Endothelial cell of umbilical vein (primary cell): ENCODE measurements at regions not wholly inside any gene's neighbourhood (a gene's known extent, or its start where the extent isn't known, plus 50 kb on each side); places are given as distances from the start of the nearest gene placed in this dataset.

ENCODE experiments used
- BruUV-seq: library from RNA; stranded (reverse); fragments of 400-500 nt; replicated peaks from 2 replicates; lab custom pipeline; 2021; lab: Mats Ljungman, UMichigan
- CTCF ChIA-PET: fragments of 300-600, 350-600 bp; sonication (Branson Sonifier 250); formaldehyde crosslinking; loops from one replicate; lab custom pipeline; 2021; ENCODE audit warnings: antibody characterized with exemption, inconsistent platforms; lab: Charles Lee
- POLR2A ChIA-PET: fragments of 300-600, 350-600 bp; sonication (Branson Sonifier 250); formaldehyde crosslinking; loops from one replicate; lab custom pipeline; 2021; ENCODE audit warnings: antibody characterized with exemption, inconsistent platforms; lab: Charles Lee
- DNase-seq: peaks from one replicate; pipeline ENCODE4 v3.0.0-alpha.2; 2011; ENCODE audit warnings: low read depth, low spot score
- FAIRE-seq: peaks from 2 replicates; lab custom pipeline; 2011; peaks lifted over from hg19 to GRCh38; lab: Jason Lieb, UNC
- H2AFZ ChIP-seq: 2 replicates; pipeline ENCODE4 v1.6.0; 2012; ENCODE audit warnings: low read depth, low read length, control low read depth, inconsistent platforms
- H3K27ac ChIP-seq: 2 replicates; pipeline ENCODE4 v1.5.1; 2011; ENCODE audit warnings: low read depth, mild to moderate bottlenecking, control low read depth, low read length, moderate library complexity; ENCODE audit not compliant: insufficient read depth
- H3K27me3 ChIP-seq, 2 experiments: 2 replicates each; pipeline versions ENCODE4 v1.6.0 to v1.6.1; 2011; ENCODE audit warnings: low read length in 2 of 2, mixed read lengths in 1 of 2; ENCODE audit not compliant: control insufficient read depth in 2 of 2, insufficient read depth in 2 of 2
- H3K36me3 ChIP-seq, 2 experiments: 2 replicates in 1 of 2; 3 replicates in 1 of 2; pipeline ENCODE4 v1.5.1; 2011; ENCODE audit warnings: low read length in 2 of 2, mild to moderate bottlenecking in 1 of 2, moderate library complexity in 1 of 2; ENCODE audit not compliant: control insufficient read depth in 2 of 2, insufficient read depth in 2 of 2; ENCODE audit errors: extremely low read depth in 1 of 2
- H3K4me1 ChIP-seq: 3 replicates; pipeline ENCODE4 v1.5.1; 2011; ENCODE audit warnings: mild to moderate bottlenecking, low read length; ENCODE audit not compliant: control insufficient read depth, insufficient read depth; ENCODE audit errors: extremely low read depth
- H3K4me2 ChIP-seq: 2 replicates; pipeline ENCODE4 v1.6.1; 2011; ENCODE audit warnings: low read length, control low read depth, mixed read lengths; ENCODE audit not compliant: insufficient read depth
- H3K4me3 ChIP-seq, 3 experiments: fragments of 200-600 bp in 1 of 3; sonication (generic), shearing (Covaris generic) in 1 of 3; replicated peaks in 1 of 3; 2 replicates each; pipeline ENCODE4 v1.5.1; 2011 to 2016; ENCODE audit warnings: control low read depth in 3 of 3, low read length in 3 of 3, mild to moderate bottlenecking in 2 of 3, inconsistent platforms in 1 of 3, low read depth in 1 of 3, moderate library complexity in 1 of 3; ENCODE audit not compliant: insufficient read depth in 1 of 3
- H3K79me2 ChIP-seq: 2 replicates; pipeline ENCODE4 v1.6.0; 2012; ENCODE audit warnings: low read length, inconsistent platforms; ENCODE audit not compliant: control insufficient read depth, insufficient read depth
- H3K9ac ChIP-seq: replicated peaks from 2 replicates; pipeline ENCODE3; 2011; ENCODE audit warnings: low read length, control low read depth; ENCODE audit not compliant: insufficient read depth; ENCODE audit errors: extremely low read depth
- H3K9me1 ChIP-seq: replicated peaks from 3 replicates; pipeline ENCODE4 v1.6.0; 2011; ENCODE audit warnings: mild to moderate bottlenecking, low read length; ENCODE audit not compliant: control insufficient read depth, insufficient read depth; ENCODE audit errors: extremely low read depth
- H3K9me3 ChIP-seq: replicated peaks from 2 replicates; pipeline ENCODE4 v1.5.1; 2012; ENCODE audit warnings: low read length, inconsistent platforms; ENCODE audit not compliant: control insufficient read depth, insufficient read depth
- H4K20me1 ChIP-seq: replicated peaks from 2 replicates; pipeline ENCODE3; 2011; ENCODE audit warnings: mild to moderate bottlenecking, low read length; ENCODE audit not compliant: control insufficient read depth, insufficient read depth; ENCODE audit errors: extremely low read depth
- CTCF ChIP-seq, 2 donors: IDR thresholded peaks; 1 replicate in 1 of 2; 2 replicates in 1 of 2; pipeline ENCODE4 v1.5.1; 2011; ENCODE audit warnings: low read length in 2 of 2, mild to moderate bottlenecking in 2 of 2, moderate library complexity in 2 of 2, control low read depth in 1 of 2, inconsistent platforms in 1 of 2, low read depth in 1 of 2; ENCODE audit not compliant: insufficient read depth in 1 of 2; ENCODE audit errors: extremely low read depth in 1 of 2
- EZH2 ChIP-seq: IDR thresholded peaks from 2 replicates; pipeline ENCODE4 v1.6.1; 2012; ENCODE audit warnings: borderline replicate concordance, low read depth, mild to moderate bottlenecking, moderate library complexity, low read length, inconsistent platforms; ENCODE audit not compliant: severe bottlenecking
- FOS ChIP-seq: IDR thresholded peaks from 2 replicates; pipeline ENCODE4 v1.6.1; 2011; ENCODE audit warnings: mild to moderate bottlenecking, low read length, moderate library complexity, borderline replicate concordance; ENCODE audit not compliant: insufficient read depth
- GATA2 ChIP-seq: IDR thresholded peaks from 2 replicates; pipeline ENCODE4 v1.7.0; 2011; ENCODE audit warnings: low read depth, mild to moderate bottlenecking, moderate library complexity, mixed read lengths, low read length; ENCODE audit not compliant: insufficient read length, insufficient read depth
- JUN ChIP-seq: IDR thresholded peaks from 2 replicates; pipeline ENCODE4 v1.6.1; 2011; ENCODE audit warnings: borderline replicate concordance, low read depth; ENCODE audit not compliant: insufficient read length, insufficient read depth
- MAX ChIP-seq: IDR thresholded peaks from 2 replicates; pipeline ENCODE4 v1.6.1; 2011; ENCODE audit not compliant: insufficient read depth, insufficient read length
- MYC ChIP-seq: IDR thresholded peaks from one replicate; pipeline ENCODE4 v1.6.1; 2011; ENCODE audit warnings: mild to moderate bottlenecking, low read depth, low read length
- POLR2A ChIP-seq: IDR thresholded peaks from 2 replicates; pipeline ENCODE4 v1.6.1; 2012; ENCODE audit warnings: low read depth, mild to moderate bottlenecking, control low read depth, low read length
- dilution Hi-C: fragments of 300-500 bp; cut with MboI; formaldehyde crosslinking; loops from one replicate; pipeline ENCODE4 v1.15.0; 2019; ENCODE audit warnings: low sequenced_read_pairs; ENCODE audit not compliant: extremely low pct_ligation_motif_present
- intact Hi-C: fragments of 100-400 bp; cut with micrococcal nuclease; formaldehyde crosslinking; loops from one replicate; pipeline ENCODE4 v1.10.0; 2022

DNA sequence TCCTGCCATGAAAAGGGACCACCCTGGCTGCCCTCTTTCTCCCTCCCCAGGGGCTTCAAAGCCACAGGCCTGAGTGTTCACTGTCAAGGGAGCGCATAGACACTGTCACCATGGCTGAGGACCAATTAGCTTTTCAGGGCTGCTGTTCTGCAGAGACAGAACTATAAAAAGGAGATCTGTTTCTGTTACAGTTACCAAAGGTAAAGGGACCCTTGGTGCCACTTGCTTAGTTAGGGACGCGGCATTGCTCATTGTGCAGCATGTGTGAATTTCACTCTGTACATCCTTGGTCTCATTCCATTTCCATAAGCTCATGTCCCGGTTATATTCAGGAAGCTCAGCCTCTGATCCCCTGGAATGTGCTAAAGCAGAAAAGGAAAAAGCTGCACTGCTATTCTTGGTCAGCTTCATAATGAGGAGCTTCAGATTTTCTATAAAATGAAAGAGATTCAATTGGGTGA lies 55.5 kb upstream of the RNF152 start:
- Histone ChIP-seq H3K4me1 (peaks cover 23% of the 10 kb centered on the region), H4K20me1 (no peaks in the 10 kb centered on the region), H3K9me1 (no peaks in the 10 kb centered on the region), H3K9ac (no peak overlapping the region), H3K4me2 (no peak overlapping the region), H3K79me2 (no peaks in the 10 kb centered on the region), H3K27ac (no peak overlapping the region), H3K4me3 (no peak overlapping the region), H2AFZ (no peak overlapping the region), H3K9me3 (no peaks in the 10 kb centered on the region), H3K27me3 (no peaks in the 10 kb centered on the region), H3K36me3 (no peaks in the 10 kb centered on the region)
- DNase-seq (peak; percentile 71), FAIRE-seq (no peak)
- intact Hi-C loops = no loop called here
- TF ChIP-seq MYC = no peak
- TF ChIP-seq MAX = no peak
- no peak for TF ChIP-seq CTCF (IDR thresholded peaks at IDR 0.05; ENCODE audit: extremely low read depth in 1 of 2, insufficient read depth in 1 of 2, low read depth in 1 of 2, low read length in 2 of 2)
- no peak for TF ChIP-seq FOS
- no peak for TF ChIP-seq GATA2
- TF ChIP-seq POLR2A = no peak
- peak; percentile 57 for TF ChIP-seq JUN
- TF ChIP-seq EZH2 = no peak
- ChIA-PET POLR2A (interaction anchor here (0.5 to 0.8 kb wide), 2 partner anchors 55 to 416 kb away, joined by 3 read pairs; no protein-coding TSS in a partner anchor), CTCF (interaction anchor here (0.9 to 2.1 kb wide), 8 partner anchors 9 to 366 kb away, joined by 3 to 6 read pairs (median 3); no protein-coding TSS in a partner anchor)
- BruUV-seq = no TSS peak
- dilution Hi-C loops = no loop called here
